ENCODE measurements at regions not wholly inside any gene's neighbourhood (a gene's known extent, or its start where the extent isn't known, plus 50 kb on each side); places are given as distances from the start of the nearest gene placed in this dataset.

DNA sequence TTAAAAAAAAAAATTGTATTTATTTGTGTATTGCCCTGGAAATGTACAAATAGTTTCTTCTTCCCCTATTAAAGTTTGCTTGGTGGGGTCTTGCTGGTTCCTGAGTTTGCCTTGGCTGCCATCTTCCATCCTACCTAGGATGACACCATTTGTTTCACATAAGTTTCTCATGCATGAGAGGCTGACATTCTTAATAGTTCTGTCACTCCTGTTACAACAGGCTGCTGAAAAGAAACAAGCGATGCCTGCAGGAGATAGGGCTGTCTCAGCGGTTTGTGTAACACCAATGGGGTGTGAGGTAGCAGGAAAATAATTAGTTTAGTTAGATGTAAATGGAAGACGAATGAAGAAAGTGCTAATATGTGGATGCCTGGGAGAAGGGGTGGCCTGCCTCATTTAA, 1000.9 kb upstream of the RBFOX1 start:
- H3K27me3 ChIP-seq (ENCODE audit: low read length), result no peaks in the 10 kb centered on the region
- H3F3A ChIP-seq (ENCODE audit: insufficient read depth), result no peaks in the 10 kb centered on the region
- H3K9ac ChIP-seq (ENCODE audit: low read length), result no peak overlapping the region
- no peak overlapping the region for H2AFZ ChIP-seq (ENCODE audit: low read depth, low read length, severe bottlenecking)
- no peaks in the 10 kb centered on the region for H3K9me2 ChIP-seq (replicated peaks; ENCODE audit: insufficient read depth, low read length)
- no peaks in the 10 kb centered on the region for H3K9me3 ChIP-seq (ENCODE audit: insufficient read depth, low read length)
- no peaks in the 10 kb centered on the region for H4K20me1 ChIP-seq (ENCODE audit: low read depth, low read length)
- no peak overlapping the region for H3K27ac ChIP-seq (ENCODE audit: low read depth, low read length)
- no peaks in the 10 kb centered on the region for H3K79me2 ChIP-seq (ENCODE audit: insufficient read depth, low read length)
- H3K36me3 ChIP-seq (ENCODE audit: low read length), result no peaks in the 10 kb centered on the region
- TF ChIP-seq EZH2phosphoT487 (conservative IDR thresholded peaks at IDR 0.05; ENCODE audit: low read length), result no peak
- TF ChIP-seq, protein P1, sequence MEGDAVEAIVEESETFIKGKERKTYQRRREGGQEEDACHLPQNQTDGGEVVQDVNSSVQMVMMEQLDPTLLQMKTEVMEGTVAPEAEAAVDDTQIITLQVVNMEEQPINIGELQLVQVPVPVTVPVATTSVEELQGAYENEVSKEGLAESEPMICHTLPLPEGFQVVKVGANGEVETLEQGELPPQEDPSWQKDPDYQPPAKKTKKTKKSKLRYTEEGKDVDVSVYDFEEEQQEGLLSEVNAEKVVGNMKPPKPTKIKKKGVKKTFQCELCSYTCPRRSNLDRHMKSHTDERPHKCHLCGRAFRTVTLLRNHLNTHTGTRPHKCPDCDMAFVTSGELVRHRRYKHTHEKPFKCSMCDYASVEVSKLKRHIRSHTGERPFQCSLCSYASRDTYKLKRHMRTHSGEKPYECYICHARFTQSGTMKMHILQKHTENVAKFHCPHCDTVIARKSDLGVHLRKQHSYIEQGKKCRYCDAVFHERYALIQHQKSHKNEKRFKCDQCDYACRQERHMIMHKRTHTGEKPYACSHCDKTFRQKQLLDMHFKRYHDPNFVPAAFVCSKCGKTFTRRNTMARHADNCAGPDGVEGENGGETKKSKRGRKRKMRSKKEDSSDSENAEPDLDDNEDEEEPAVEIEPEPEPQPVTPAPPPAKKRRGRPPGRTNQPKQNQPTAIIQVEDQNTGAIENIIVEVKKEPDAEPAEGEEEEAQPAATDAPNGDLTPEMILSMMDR (IDR thresholded peaks at IDR 0.05; ENCODE audit: insufficient read depth, low read length, poor library complexity, severe bottlenecking), result no peak
- H3K4me2 ChIP-seq (ENCODE audit: low read depth, low read length, poor library complexity, severe bottlenecking), result no peak overlapping the region
- H3K4me3 ChIP-seq (ENCODE audit: insufficient read depth, low read length, poor library complexity, severe bottlenecking), result no peak overlapping the region

DNA sequence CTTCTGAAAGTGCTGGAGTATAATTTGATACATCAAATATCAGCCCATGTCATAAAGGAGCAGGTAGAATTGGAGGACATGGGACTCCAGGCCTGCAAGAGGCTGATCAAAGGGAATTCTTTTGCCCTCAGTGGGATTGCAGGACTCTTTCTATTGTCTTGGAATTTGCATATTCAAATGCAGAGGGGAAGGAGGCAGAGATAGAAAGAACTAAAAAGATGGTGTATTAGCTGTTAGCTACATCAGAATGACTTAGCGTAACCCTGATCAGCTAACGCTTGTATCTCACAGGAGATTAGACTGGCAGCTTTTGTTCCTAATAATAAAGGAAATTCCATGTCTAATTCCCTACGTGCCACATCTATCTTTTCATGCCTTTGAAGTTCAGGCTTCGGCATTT, 1014.7 kb upstream of the RBFOX1 start:
- H3K9ac ChIP-seq (ENCODE audit: low read length), result no peak overlapping the region
- no peaks in the 10 kb centered on the region for H3K9me2 ChIP-seq (replicated peaks; ENCODE audit: insufficient read depth, low read length)
- no peaks in the 10 kb centered on the region for H3K79me2 ChIP-seq (ENCODE audit: insufficient read depth, low read length)
- no peak overlapping the region for H2AFZ ChIP-seq (ENCODE audit: low read depth, low read length, severe bottlenecking)
- no peak overlapping the region for H3K4me3 ChIP-seq (ENCODE audit: insufficient read depth, low read length, poor library complexity, severe bottlenecking)
- H3K27ac ChIP-seq (ENCODE audit: low read depth, low read length), result no peak overlapping the region
- H3F3A ChIP-seq (ENCODE audit: insufficient read depth), result no peaks in the 10 kb centered on the region
- H4K20me1 ChIP-seq (ENCODE audit: low read depth, low read length), result no peaks in the 10 kb centered on the region
- no peaks in the 10 kb centered on the region for H3K9me3 ChIP-seq (ENCODE audit: insufficient read depth, low read length)
- no peaks in the 10 kb centered on the region for H3K27me3 ChIP-seq (ENCODE audit: low read length)
- H3K4me2 ChIP-seq (ENCODE audit: low read depth, low read length, poor library complexity, severe bottlenecking), result no peak overlapping the region
- no peak for TF ChIP-seq EZH2phosphoT487 (conservative IDR thresholded peaks at IDR 0.05; ENCODE audit: low read length)
- TF ChIP-seq, protein P1 (IDR thresholded peaks at IDR 0.05; ENCODE audit: insufficient read depth, low read length, poor library complexity, severe bottlenecking), result no peak
- no peaks in the 10 kb centered on the region for H3K36me3 ChIP-seq (ENCODE audit: low read length)

DNA sequence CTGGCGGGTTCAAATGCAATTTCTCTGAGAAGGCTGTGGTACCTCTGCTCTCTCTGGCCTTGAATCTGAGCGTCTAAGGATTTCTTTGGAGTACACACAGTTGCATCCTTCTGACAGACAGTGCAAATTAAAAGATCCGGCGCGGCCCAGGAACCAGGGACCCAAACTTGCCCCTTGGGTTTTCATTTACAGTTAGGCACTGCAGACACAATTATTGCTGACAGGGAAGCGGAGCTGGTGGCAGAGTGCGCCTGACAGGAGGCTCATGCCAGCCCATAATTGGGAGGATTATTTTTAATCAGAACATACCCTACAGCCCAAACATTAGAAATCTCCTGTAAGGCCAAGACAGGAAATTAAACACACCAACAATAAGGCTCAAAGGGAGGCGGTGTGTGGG, 1023.4 kb upstream of the RBFOX1 start:
- Histone ChIP-seq H3F3A (ENCODE audit: insufficient read depth) (no peaks in the 10 kb centered on the region), H3K79me2 (ENCODE audit: insufficient read depth, low read length) (no peaks in the 10 kb centered on the region), H3K36me3 (ENCODE audit: low read length) (no peaks in the 10 kb centered on the region), H2AFZ (ENCODE audit: low read depth, low read length, severe bottlenecking) (no peak overlapping the region), H3K27me3 (ENCODE audit: low read length) (no peaks in the 10 kb centered on the region), H3K9me3 (ENCODE audit: insufficient read depth, low read length) (no peaks in the 10 kb centered on the region), H4K20me1 (ENCODE audit: low read depth, low read length) (no peaks in the 10 kb centered on the region), H3K4me2 (ENCODE audit: low read depth, low read length, poor library complexity, severe bottlenecking) (no peak overlapping the region), H3K9ac (ENCODE audit: low read length) (no peak overlapping the region), H3K9me2 (replicated peaks; ENCODE audit: insufficient read depth, low read length) (no peaks in the 10 kb centered on the region), H3K27ac (ENCODE audit: low read depth, low read length) (no peak overlapping the region), H3K4me3 (ENCODE audit: insufficient read depth, low read length, poor library complexity, severe bottlenecking) (no peak overlapping the region)
- TF ChIP-seq, protein P1 (IDR thresholded peaks at IDR 0.05; ENCODE audit: insufficient read depth, low read length, poor library complexity, severe bottlenecking), result no peak
- no peak for TF ChIP-seq EZH2phosphoT487 (conservative IDR thresholded peaks at IDR 0.05; ENCODE audit: low read length)

All from SU-DHL-6 (cell line).